NCI-H460 (cell line): ENCODE measurements at regions not wholly inside any gene's neighbourhood (a gene's known extent, or its start where the extent isn't known, plus 50 kb on each side); places are given as distances from the start of the nearest gene placed in this dataset.

Experiments used
- DNase-seq: peaks from one replicate; pipeline ENCODE4 v3.0.0-alpha.2; 2016; ENCODE audit warnings: low read depth; ENCODE audit errors: extremely low read depth

DNA sequence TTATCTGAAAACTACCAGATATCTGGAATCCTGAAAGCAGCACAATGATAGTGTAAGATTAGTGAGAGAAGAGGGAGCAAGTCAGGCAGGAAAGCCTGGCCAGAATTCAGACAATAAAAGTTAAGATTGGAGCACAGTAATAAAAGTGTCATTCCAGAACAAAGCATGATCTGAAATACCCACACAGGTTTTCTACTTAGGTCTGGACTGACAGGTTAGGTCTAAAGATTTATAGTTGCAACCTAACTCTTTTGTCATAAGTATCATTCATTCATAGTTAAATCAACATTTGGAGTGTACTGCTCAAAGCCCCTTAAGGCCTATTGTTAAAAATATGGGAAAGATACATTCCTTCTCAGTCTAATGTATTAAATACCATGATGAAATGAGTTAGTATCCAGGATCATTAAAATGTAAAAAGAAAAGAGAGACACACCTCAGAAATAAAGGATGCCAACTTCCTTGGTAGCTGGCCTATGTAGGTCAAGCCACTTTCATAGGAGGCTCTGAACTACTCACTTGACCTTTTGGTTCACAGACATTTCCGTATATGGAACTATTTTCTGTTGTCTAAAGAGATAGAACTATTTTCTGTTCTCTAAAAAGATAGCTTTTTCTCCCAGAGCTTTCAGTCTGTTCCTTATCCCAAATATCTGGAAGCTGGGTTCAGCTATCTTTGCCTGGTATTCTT lies 105.2 kb downstream of the FAS start:
- no peak for DNase-seq

GRCh38 chr10:89093728-89094127 lies 103.1 kb downstream of the FAS start:
- no peak for DNase-seq

GRCh38 chr10:89092981-89093380 lies 102.4 kb downstream of the FAS start:
- DNase-seq: no peak

GRCh38 chr10:89092439-89092838 lies 101.8 kb downstream of the FAS start:
- DNase-seq: no peak

DNA sequence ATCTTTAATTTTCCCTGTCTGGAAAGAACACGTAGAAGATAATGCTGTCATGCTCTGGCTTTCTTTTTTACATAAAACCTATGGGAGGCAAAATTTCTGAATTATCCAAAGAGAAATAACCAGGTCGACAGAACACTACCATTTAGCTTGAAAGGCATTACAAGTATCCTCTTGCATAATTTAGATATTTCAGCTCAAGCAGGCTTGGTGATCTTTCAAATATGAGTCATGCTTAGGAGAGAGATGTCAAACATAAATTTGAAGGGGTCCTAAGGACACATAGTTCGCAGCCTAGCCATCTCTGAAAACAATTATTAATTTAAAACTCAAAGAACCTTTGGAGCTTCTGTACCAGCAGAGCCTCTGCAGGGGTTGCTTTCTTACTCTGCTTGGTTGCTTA lies 100.9 kb downstream of the FAS start:
- no peak for DNase-seq

DNA sequence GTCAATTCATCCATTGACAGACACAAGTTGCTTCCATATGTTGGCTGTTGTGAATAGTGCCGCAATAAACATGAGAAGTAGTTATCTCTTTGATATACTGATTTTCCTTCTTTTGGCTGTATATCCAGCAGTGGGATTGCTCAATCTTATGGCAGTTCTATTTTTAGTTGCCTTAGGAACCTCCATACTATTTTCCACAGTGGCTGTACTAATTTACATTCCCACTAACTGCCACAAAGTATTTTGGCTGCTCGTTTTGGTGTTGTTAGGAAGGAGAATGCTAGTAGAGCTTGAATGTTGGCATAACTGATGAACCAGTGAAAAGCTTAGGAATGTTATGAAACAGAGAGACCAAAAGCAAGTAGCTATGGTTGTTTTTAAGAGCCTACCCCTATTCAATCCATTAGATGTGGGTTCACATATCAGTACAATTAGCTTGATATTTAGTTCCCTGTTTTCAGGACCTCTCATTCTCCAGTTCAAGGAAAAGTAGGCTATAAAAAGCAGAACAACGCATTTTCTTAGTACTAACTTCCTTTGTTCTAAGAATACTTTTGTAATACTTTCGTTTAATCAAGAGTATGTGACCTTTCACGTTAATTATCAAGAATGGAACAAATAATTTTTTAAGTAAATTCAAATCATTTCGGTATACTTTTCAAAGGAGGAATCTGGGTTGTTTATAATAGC lies 100.3 kb downstream of the FAS start:
- no peak for DNase-seq

DNA sequence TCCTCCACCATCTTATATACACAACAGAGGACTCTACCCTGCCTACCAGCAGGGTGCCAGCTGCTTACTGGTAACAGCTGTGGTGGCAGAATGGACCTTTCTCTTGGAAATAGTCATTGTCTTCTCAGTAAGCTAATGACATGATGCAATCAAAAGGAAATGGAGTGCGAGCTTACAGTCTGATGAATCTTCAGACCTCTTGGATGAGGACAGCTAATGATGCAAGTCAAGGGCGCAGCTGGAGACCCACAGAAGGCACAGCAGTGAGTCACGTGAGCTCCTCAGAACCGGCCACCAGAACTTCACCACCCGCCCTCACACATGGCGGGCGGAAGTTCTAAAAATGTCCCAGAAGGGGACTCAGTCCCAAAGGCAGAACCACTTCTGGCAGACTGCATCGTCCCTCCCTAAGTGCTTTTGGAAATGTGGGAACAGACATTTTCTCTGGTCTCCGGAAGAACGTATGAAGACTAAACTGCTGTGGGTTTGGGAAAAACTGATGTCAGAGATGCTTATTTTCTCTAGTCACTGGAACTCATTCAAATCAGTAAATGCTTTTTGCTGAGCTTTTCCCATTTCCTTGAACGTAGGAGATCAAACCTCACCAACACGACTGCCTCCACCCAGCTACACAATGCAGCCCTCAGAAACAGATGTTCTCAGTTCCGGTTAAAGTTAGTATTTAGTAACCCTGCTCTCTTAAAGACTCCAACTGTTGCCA lies 96.4 kb downstream of the FAS start:
- peak; percentile 27 for DNase-seq

- DNase-seq: no peak
Observed at GRCh38 chr10:89085153-89085552, 94.6 kb downstream of the FAS start.

GRCh38 chr10:89082086-89082485 lies 91.5 kb downstream of the FAS start:
- no peak for DNase-seq

DNA sequence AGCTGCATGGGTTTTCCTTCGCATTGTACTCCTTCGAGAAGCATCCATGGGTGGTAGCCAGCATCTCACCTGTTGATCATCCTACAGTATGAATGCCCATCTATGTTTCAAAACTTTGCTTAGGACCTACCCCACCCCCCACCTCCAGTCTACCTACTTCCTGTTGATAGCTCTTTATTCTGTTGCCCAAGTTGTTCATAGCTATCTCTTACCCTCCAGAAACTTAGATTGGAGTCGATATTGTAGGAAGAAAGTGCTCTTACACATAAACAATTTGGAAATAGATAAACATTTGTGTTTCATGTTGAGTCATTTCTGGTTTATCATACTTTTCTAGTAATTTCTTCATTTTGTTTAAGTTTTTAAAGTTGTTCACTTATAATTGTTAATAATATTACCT lies 90.1 kb downstream of the FAS start:
- DNase-seq: no peak

DNA sequence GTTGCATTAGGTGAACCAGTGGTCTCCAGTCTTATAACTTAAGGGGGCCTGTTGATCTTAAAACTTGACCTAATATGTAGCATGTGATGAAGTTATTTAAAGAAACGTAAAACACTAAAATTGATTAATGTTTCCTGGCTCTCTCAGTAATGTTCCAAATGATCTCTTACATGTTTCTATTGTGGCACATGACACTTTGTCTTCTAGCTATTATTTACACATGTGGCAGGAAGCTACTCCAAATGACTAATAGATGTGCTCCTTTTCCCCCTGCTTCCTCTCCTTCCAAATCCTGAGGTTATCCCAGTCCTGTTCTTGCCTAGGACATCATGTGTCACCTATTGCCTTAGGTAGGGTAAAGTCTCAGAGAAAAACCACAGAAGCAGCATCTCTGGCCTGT lies 89.4 kb downstream of the FAS start:
- no peak for DNase-seq

DNA sequence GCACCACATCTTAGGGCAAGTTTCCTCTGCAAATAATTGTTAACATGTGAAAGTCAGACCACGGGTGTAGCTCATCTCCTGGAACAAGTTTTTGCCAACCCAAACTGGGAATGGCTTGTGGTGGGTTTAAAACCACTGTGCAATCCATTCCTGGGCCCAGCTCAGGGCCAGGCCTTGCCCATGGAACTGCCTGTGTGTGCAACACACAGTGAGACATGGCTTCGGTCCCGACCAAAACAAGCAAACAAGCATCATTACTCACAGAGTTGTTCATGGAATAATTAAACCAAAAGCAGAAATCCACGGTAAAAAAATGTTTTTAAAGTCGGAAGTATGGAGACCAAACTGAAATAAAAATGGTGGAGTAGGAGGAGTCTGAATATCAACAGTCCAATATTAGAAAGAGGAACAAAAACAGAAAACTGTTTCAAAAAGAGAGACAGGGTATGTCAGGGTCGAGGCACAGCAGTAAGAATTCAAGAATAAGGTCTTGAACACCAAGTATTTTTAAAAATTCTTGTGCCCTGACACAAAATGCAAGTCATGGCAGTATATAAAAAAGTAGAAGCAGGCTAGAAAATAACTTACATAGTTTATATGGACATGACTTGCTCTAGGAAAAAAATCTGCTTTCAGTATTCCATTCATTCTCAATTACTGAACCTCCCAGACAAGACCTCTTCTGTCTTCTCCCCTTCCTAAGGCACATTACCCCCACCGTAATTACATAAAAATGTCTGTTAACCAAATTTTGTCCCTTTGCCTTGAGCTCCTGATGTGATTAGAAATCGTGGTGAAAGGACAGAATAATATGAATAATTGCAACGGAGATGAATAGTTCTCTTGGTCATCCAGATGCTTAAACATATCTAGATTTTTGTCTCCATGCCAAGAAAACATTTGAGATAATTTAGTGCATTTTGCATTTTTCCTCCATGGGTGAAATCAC lies 88.4 kb downstream of the FAS start:
- DNase-seq: no peak

DNA sequence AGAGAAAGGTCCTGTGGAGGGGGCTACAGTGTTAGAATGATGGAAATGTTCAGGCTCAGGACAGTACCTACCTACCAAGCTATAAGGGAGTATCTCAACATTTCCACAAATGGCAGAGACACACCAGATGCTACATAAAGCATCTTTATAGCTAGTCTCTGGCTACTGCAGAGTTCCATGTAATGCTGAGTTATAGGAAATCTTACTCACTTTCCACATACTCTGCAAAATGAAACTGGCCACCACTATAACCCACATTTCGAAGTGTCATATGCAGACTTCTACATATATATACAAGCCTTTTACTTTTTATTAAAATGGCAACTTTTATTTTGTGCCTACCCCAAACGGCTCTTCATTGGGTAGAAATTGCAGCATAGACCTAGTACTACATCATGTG lies 85.5 kb downstream of the FAS start:
- DNase-seq: no peak

- DNase-seq: no peak
Observed at GRCh38 chr10:89075631-89076030, 85.0 kb downstream of the FAS start.

DNA sequence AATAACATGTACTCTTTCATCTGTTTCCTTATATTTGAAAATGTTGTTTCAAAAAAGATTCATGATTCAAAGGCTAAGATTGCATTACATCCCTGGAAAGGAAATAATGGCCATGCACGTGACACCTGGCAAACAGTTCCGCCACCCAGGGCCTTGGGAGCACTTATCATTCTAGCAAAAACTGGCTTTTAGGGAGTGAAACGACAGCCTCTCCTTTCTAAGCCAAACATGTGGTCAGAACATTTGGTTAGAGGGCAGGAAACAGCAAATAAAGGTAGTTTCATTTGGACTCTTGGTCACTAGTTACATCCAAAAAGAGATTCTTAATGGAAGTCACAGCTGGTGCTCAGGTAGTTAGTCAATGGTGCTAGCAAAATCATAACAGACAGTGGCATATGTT lies 83.5 kb downstream of the FAS start:
- DNase-seq: no peak

DNA sequence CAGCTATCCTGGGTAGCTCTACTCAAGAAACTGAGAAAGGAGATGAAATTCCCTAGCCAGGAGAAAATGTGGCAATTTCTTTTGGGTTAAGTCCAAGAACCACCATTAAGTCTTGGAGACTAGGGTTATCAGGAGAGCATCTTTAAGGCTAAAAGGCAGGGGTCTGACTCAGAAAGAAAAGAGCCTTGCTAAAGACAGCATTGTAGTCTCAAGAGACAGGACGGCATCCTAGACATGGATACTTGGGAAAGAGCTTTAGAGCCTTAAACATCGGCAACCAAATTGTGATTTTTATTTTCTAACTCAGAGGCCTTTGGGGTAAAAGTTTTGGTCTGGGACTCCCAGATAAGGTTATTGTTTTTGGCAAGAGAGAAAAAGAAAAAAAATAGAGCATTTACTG lies 83.1 kb downstream of the FAS start:
- no peak for DNase-seq

GRCh38 chr10:89069589-89069988 lies 79.0 kb downstream of the FAS start:
- DNase-seq: no peak
